Fibroblast of pulmonary artery (primary cell): ENCODE measurements at regions not wholly inside any gene's neighbourhood (a gene's known extent, or its start where the extent isn't known, plus 50 kb on each side); places are given as distances from the start of the nearest gene placed in this dataset.

Experiments
- DNase-seq: peaks from one replicate; pipeline ENCODE4 v3.0.0-alpha.2; 2010; ENCODE audit warnings: low read depth
- H3K4me3 ChIP-seq: replicated peaks from 2 replicates; pipeline ENCODE4 v1.5.1; 2011; ENCODE audit warnings: low read depth, mild to moderate bottlenecking, control low read depth, low read length, moderate library complexity
- TF ChIP-seq, protein P1 (sequence below): IDR thresholded peaks from 2 replicates; pipeline ENCODE4 v1.5.1; 2011; ENCODE audit warnings: mild to moderate bottlenecking, control low read depth, low read length, inconsistent platforms; ENCODE audit errors: missing control alignments

GRCh38 chr6:78192057-78192456, 539.2 kb downstream of the MEI4 start:
- TF ChIP-seq, protein P1, sequence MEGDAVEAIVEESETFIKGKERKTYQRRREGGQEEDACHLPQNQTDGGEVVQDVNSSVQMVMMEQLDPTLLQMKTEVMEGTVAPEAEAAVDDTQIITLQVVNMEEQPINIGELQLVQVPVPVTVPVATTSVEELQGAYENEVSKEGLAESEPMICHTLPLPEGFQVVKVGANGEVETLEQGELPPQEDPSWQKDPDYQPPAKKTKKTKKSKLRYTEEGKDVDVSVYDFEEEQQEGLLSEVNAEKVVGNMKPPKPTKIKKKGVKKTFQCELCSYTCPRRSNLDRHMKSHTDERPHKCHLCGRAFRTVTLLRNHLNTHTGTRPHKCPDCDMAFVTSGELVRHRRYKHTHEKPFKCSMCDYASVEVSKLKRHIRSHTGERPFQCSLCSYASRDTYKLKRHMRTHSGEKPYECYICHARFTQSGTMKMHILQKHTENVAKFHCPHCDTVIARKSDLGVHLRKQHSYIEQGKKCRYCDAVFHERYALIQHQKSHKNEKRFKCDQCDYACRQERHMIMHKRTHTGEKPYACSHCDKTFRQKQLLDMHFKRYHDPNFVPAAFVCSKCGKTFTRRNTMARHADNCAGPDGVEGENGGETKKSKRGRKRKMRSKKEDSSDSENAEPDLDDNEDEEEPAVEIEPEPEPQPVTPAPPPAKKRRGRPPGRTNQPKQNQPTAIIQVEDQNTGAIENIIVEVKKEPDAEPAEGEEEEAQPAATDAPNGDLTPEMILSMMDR, result no peak
- H3K4me3 ChIP-seq, result no peak overlapping the region
- no peak for DNase-seq

GRCh38 chr6:78199044-78199443, 546.2 kb downstream of the MEI4 start:
- H3K4me3 ChIP-seq, result no peak overlapping the region
- no peak for DNase-seq
- TF ChIP-seq, protein P1, result no peak

GRCh38 chr6:78222226-78222625, 569.4 kb downstream of the MEI4 start:
- no peak overlapping the region for H3K4me3 ChIP-seq
- DNase-seq, result no peak
- TF ChIP-seq, protein P1, result no peak

GRCh38 chr6:78231002-78231401, 578.2 kb downstream of the MEI4 start:
- TF ChIP-seq, protein P1, result no peak
- no peak overlapping the region for H3K4me3 ChIP-seq
- DNase-seq, result no peak

GRCh38 chr6:78243519-78243918, 590.7 kb downstream of the MEI4 start:
- H3K4me3 ChIP-seq, result no peak overlapping the region
- DNase-seq, result peak; percentile 50
- TF ChIP-seq, protein P1, result no peak

- H3K4me3 ChIP-seq, result no peak overlapping the region
- TF ChIP-seq, protein P1, result no peak
- no peak for DNase-seq
These were observed 599.1 kb downstream of the MEI4 start for GRCh38 chr6:78251931-78252330.

GRCh38 chr6:78253618-78254017, 600.8 kb downstream of the MEI4 start:
- no peak overlapping the region for H3K4me3 ChIP-seq
- TF ChIP-seq, protein P1, result no peak
- no peak for DNase-seq
